ENCODE measurements at regions not wholly inside any gene's neighbourhood (a gene's known extent, or its start where the extent isn't known, plus 50 kb on each side); places are given as distances from the start of the nearest gene placed in this dataset.

- no peak for TF ChIP-seq CTCF (IDR thresholded peaks at IDR 0.05)
- TF ChIP-seq POLR2A (IDR thresholded peaks at IDR 0.05) = no peak
Observed at GRCh38 chr3:177469216-177469615, 271.9 kb upstream of the TBL1XR1 start.

All from adrenal gland (tissue), 5 donors.